H54 (cell line): ENCODE measurements at regions not wholly inside any gene's neighbourhood (a gene's known extent, or its start where the extent isn't known, plus 50 kb on each side); places are given as distances from the start of the nearest gene placed in this dataset.
"Not testable (repeated sequence)": the region's sequence is repeated elsewhere in the genome, so short reads cannot be mapped to it uniquely, and the experiment has no call there.

Experiments
- DNase-seq: peaks from one replicate; pipeline ENCODE4 v3.0.0; 2011; ENCODE audit warnings: low spot score, mixed read lengths; ENCODE audit not compliant: insufficient read length
- FAIRE-seq: peaks from 3 replicates; lab custom pipeline; 2011; peaks lifted over from hg19 to GRCh38; lab: Jason Lieb, UNC
- POLR2A ChIP-seq: IDR thresholded peaks from 2 replicates; pipeline ENCODE4 v1.6.1; 2011; ENCODE audit warnings: low read depth, mild to moderate bottlenecking, low read length

DNA sequence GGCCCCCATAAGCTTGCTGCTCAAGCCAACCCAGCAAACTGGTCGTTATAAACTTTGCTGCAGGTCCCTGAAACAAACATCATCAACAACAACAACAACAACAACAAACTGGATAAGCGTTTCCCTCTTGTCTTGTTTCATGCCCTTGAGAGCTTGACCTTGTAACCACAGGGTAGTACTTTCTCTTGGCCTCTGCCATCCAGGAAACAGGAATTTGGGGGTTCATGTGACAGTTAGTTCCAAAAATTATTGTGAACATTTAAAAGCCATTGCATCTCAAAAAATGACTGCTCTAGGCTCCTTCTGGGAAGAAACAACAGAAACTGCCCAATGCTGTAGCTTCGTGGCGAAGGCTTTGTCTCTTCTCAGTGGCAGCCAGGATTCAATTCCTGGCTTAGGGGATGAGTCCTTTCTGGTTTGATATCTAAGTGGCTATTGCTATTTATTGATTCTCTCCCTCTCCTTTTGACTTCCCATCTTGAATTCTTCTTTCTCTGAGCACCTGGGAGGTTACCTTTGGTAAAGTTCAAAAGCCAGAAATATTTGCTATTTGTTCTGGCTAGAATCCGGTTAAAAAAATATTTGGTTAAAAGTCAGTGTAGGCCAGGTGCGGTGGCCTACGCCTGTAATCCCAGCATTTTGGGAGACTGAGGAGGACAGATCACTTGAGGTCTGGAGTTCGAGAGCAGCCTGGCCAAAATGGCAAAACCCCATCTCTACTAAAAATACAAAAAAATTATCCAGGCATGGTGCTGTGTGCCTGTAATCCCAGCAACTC, 52.0 kb upstream of the CPM start:
- DNase-seq (no peak), FAIRE-seq (no peak)
- no peak for TF ChIP-seq POLR2A

GRCh38 chr12:68997526-68997925, 64.6 kb upstream of the CPM start:
- DNase-seq, FAIRE-seq: not testable (repeated sequence)

GRCh38 chr12:68998041-68998440, 65.1 kb upstream of the CPM start:
- no peak for TF ChIP-seq POLR2A
- DNase-seq (no peak), FAIRE-seq (no peak)

DNA sequence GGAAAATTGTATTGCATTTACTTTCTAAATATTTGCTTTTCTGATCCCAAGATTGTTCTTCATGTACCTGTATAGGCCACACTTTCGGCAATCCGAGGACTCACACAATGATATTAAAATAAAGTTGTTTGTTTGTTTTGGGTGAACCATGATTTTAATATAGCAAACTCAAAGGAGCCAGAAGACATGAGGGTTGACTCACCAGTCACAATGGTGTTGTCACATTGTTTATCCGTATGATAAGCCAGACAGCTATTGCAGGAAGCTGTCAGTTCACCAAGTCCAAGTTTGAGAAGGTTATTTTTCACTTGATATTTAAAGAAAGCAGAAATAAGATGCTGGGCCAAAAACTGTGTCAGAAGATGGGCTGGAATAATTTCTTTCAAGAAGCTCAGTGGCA, 67.1 kb upstream of the CPM start:
- DNase-seq = no peak
- no peak for TF ChIP-seq POLR2A
- FAIRE-seq = no peak

GRCh38 chr12:69000540-69001243, 67.7 kb upstream of the CPM start:
- FAIRE-seq (no peak), DNase-seq (no peak)
- no peak for TF ChIP-seq POLR2A

DNA sequence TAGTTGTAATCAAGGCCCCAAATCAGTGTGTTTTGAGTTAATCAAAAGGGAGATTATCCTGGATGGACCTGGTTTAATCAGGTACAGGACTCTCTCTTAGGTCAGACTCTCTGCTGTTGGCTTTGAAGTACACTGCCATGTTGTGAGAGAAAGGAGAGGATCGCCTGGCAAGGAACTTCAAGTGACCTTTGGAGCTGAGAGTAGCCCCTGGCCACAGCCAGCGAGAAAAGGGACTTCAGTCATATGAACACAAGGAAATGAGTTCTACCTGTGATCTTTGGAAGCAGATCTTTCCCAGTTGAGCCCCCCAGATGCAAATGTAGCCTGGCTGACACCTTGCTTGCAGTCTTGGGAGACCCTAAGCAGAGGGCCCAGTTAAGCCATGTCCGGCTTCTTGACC, 68.3 kb upstream of the CPM start:
- no peak for TF ChIP-seq POLR2A
- FAIRE-seq (no peak), DNase-seq (no peak)

- no peak for TF ChIP-seq POLR2A
- DNase-seq = no peak
- no peak for FAIRE-seq
These were observed 70.0 kb upstream of the CPM start for GRCh38 chr12:69002969-69003368.

DNA sequence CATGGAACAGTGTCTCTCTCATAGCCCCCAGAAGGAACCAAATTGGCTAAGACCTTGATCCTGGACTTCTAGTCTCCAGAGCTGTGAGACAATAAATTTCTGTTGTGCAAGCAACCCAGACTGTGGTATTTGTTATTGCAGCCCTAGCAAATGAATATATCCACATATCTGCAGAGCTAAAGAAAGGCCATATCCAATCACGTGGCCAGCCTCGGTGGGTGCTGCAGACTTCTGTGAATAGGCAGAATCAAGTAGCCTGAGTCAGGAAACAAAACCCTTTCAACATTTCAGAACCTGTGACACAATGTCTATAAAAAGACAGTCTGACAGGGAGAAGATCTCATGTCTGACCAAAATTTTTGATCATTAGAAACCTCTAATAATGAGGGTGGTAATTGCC, 71.0 kb upstream of the CPM start:
- no peak for TF ChIP-seq POLR2A
- DNase-seq (no peak), FAIRE-seq (no peak)

DNA sequence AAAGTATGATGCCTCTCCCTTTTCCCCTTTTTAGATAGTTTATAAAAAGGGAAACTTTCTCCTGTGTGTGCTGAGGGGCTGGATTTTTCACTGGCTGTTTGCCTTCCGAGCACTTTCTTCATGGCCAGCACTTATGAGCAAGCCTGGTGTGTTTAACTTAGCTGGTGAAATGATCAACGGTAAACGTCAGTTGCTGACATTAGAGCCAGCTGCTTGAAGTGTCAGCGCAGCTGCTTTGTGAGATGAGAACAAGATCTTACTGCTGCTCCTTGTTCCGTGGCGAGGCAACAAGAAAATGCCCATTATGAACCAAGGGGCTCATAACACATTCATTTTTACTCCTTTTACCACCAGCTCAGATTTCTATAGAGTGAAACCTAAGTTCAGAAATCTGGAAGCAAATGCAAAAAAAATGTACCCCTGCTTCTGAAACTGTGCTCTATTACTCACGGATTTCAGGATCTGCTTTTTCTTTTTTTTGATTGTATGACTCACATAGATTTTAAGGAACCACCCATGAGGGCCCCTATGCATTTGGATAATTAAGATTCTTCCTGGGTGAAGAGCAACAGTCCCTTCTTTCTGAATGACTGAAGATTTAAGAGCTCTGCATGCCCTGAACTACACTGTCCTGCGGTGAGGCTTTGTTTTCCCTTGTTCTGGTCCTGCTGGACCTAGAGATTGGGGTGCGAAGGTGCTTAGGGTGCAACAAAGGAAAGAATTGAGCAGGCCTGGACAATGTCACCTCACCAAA, 74.3 kb upstream of the CPM start:
- FAIRE-seq (peak; percentile 89), DNase-seq (no peak)
- TF ChIP-seq POLR2A = no peak

DNA sequence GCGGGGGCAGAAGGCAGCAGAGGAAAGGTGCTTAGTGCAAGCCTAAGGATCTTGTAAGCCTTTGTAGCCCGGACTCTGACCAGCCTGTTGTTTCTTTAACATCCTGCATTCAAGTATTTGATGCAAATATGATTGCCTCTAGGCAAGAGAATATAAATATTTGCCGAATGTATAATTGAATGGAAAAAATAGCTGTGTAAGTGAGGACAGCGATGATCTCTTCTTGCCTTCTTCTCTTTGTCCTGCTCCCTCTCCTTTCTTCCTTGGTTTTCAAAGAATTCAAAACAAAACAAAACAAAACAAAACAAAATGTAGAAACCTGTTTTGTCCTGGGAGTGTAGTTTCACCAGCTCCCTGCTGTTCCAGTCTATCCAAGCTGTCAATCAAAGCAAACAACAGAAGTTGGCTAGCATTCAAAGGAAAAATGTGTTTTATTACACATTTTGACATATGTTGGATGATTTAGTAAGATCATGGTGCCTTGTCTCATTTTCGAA, 74.9 kb upstream of the CPM start:
- DNase-seq = no peak
- FAIRE-seq = no peak

GRCh38 chr12:69008520-69008919, 75.5 kb upstream of the CPM start:
- FAIRE-seq (no peak), DNase-seq (no peak)
- no peak for TF ChIP-seq POLR2A

More for the DNA sequence above, 74.9 kb upstream of the CPM start:
- TF ChIP-seq POLR2A = no peak

DNA sequence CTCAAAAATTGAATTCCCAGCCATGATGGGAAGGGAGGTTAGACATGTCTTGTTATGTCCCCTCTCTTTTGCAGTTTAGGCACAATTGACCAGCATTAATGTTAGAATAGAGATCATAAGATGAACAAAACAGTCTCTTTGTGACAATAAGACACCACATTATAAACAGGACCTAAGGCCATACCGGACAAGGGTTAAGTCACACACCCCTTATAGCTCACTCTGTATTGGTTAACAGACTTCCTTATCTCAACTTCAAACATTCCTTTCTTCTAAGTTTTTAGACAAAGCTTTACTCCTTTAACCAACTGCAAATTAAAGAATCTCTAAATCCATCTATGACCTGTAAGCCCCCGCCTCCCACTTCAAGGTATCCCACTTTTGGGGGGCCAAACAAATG, 81.1 kb upstream of the CPM start:
- DNase-seq (no peak), FAIRE-seq (no peak)
- TF ChIP-seq POLR2A = no peak

DNA sequence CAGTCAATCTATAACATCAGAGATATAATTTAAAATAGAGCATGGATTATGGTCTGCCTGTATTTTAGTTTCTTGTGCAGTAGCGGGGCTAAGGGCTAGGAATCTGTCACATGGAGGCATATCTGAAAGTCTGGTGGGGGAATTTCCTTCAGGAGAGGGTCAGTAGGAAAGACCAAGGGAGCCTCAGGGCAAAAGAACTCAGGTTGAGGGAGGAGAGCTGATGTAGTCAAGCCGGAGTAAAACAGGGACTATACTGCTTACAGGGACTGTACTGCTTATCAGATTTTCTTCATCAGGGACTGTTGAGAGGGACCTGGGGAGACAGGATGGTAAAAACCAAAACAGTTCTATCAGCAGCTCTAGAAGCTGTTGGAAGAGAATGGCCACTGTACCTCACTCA, 82.0 kb upstream of the CPM start:
- FAIRE-seq (no peak), DNase-seq (no peak)
- TF ChIP-seq POLR2A = no peak

DNA sequence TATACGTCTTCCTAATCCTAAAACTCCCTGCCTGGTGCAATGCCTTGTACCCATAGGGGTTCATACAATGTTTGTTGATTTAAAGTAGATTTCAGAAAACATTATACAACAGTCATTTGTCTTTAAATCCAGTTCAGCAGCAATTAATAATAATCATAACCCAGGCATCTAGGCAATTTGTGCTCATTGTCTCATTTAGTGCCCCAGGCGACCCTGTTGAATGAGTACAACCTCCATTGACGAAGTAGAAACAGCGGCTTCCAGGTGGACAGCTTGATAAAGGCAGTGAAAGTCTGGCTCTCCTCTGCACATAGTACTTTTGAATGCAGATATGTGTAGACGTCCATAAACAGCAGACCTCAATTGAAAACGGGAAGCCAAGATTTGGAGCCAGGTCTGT, 82.9 kb upstream of the CPM start:
- FAIRE-seq = no peak
- no peak for TF ChIP-seq POLR2A
- no peak for DNase-seq
